GM19099 (cell line): ENCODE measurements at regions not wholly inside any gene's neighbourhood (a gene's known extent, or its start where the extent isn't known, plus 50 kb on each side); places are given as distances from the start of the nearest gene placed in this dataset.

ENCODE experiments used
- POLR2A ChIP-seq: IDR thresholded peaks from 3 replicates; pipeline ENCODE4 v1.6.1; 2011; ENCODE audit warnings: low read depth; ENCODE audit not compliant: insufficient read length; ENCODE audit errors: extremely low read depth

- TF ChIP-seq POLR2A: no peak
These were observed 89.1 kb upstream of the SLC25A33 start for GRCh38 chr1:9449976-9450696.

GRCh38 chr1:9451081-9451480, 88.2 kb upstream of the SLC25A33 start:
- TF ChIP-seq POLR2A: no peak

GRCh38 chr1:9452516-9453140, 86.6 kb upstream of the SLC25A33 start:
- TF ChIP-seq POLR2A: no peak

GRCh38 chr1:9453375-9453774, 85.9 kb upstream of the SLC25A33 start:
- TF ChIP-seq POLR2A: no peak

GRCh38 chr1:9453779-9454418, 85.4 kb upstream of the SLC25A33 start:
- no peak for TF ChIP-seq POLR2A

GRCh38 chr1:9454494-9455066, 84.7 kb upstream of the SLC25A33 start:
- no peak for TF ChIP-seq POLR2A

GRCh38 chr1:9455487-9456234, 83.6 kb upstream of the SLC25A33 start:
- no peak for TF ChIP-seq POLR2A

GRCh38 chr1:9456833-9457232, 82.4 kb upstream of the SLC25A33 start:
- TF ChIP-seq POLR2A: no peak

- TF ChIP-seq POLR2A: no peak
These were observed 79.4 kb upstream of the SLC25A33 start for GRCh38 chr1:9459816-9460407.

- no peak for TF ChIP-seq POLR2A
These were observed 73.6 kb upstream of the SLC25A33 start for GRCh38 chr1:9465640-9466039.

GRCh38 chr1:9466780-9467758, 72.2 kb upstream of the SLC25A33 start:
- no peak for TF ChIP-seq POLR2A

GRCh38 chr1:9471679-9472078, 67.6 kb upstream of the SLC25A33 start:
- TF ChIP-seq POLR2A: no peak

- no peak for TF ChIP-seq POLR2A
These were observed 66.8 kb upstream of the SLC25A33 start for GRCh38 chr1:9472386-9473031.

- TF ChIP-seq POLR2A: no peak
These were observed 66.0 kb upstream of the SLC25A33 start for GRCh38 chr1:9473032-9473807.
